Small intestine (tissue), 7 donors: ENCODE measurements at regions not wholly inside any gene's neighbourhood (a gene's known extent, or its start where the extent isn't known, plus 50 kb on each side); places are given as distances from the start of the nearest gene placed in this dataset.
A peak's percentile ranks its signal among the peaks of the same experiment; 100 is the strongest.
"Not testable (repeated sequence)": the region's sequence is repeated elsewhere in the genome, so short reads cannot be mapped to it uniquely, and the experiment has no call there.

Source experiments
- DNase-seq, 2 donors: peaks; one replicate each; pipeline versions ENCODE4 v3.0.0 to v3.0.0-alpha.2; 2013
- FAIRE-seq: peaks from 2 replicates; lab custom pipeline; 2012; peaks lifted over from hg19 to GRCh38; lab: Jason Lieb, UNC
- H3K27ac ChIP-seq, 3 donors: one replicate each; pipeline ENCODE4 v1.5.1; 2013; ENCODE audit warnings: low read length in 2 of 3, mild to moderate bottlenecking in 2 of 3, control low read depth in 1 of 3, inconsistent platforms in 1 of 3, low read depth in 1 of 3, moderate library complexity in 1 of 3
- H3K27me3 ChIP-seq, 3 donors: one replicate each; pipeline ENCODE4 v1.6.1; 2013; ENCODE audit warnings: low read length in 3 of 3, inconsistent platforms in 1 of 3; ENCODE audit not compliant: control insufficient read depth in 3 of 3, insufficient read depth in 3 of 3
- H3K36me3 ChIP-seq, 3 donors: one replicate each; pipeline ENCODE4 v1.6.1; 2013; ENCODE audit warnings: low read length in 3 of 3, inconsistent platforms in 1 of 3, low read depth in 1 of 3, mild to moderate bottlenecking in 1 of 3, moderate library complexity in 1 of 3; ENCODE audit not compliant: control insufficient read depth in 3 of 3, insufficient read depth in 2 of 3
- H3K4me1 ChIP-seq, 3 donors: one replicate each; pipeline ENCODE4 v1.6.1; 2013; ENCODE audit warnings: low read length in 2 of 3, inconsistent platforms in 1 of 3, low read depth in 1 of 3, mild to moderate bottlenecking in 1 of 3, moderate library complexity in 1 of 3; ENCODE audit not compliant: control insufficient read depth in 3 of 3, insufficient read depth in 2 of 3
- H3K4me3 ChIP-seq, 3 donors: one replicate each; pipeline ENCODE4 v1.5.1; 2013; ENCODE audit warnings: low read length in 3 of 3, control low read depth in 1 of 3, inconsistent platforms in 1 of 3, low read depth in 1 of 3, mild to moderate bottlenecking in 1 of 3, moderate library complexity in 1 of 3
- H3K9me3 ChIP-seq, 2 donors: one replicate each; pipeline ENCODE4 v1.6.1; 2013; ENCODE audit warnings: low read depth in 1 of 2, low read length in 1 of 2; ENCODE audit not compliant: control insufficient read depth in 2 of 2, insufficient read depth in 1 of 2
- WGBS, 3 donors: extraction: QIAGEN DNeasy Blood & Tissue Kit; methylation state at CpG; one replicate each; pipeline ENCODE4 v1.1.7; 2013; 5-methylcytosine and 5-hydroxymethylcytosine counted together
- donor health status: healthy with polysubstance abuse.
- donor health status: control.
- donor health status: control.
- donor health status: Bipolar disorder and iron deficiency.
- donor health status: healthy.

DNA sequence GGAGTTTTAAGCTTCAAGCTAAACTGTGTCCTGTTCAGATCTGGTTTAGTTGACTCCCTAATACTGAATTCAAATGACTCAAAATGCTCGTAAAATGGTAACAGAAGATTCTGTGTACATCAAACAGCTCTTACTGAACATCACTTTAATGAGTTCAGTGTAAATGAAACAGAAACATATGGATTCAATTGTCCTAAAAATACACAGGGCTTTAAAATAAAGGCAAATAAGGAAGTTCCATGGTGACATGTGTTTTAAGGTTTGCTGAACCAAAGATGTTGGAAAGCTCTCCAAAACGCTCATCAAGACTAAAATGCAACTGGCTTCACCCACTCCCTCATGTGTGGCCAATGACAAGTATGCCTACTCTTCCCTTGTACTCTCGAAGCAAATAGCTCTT, 340.0 kb upstream of the PIK3R1 start:
- H3K27me3 ChIP-seq = no peaks in the 10 kb centered on the region

DNA sequence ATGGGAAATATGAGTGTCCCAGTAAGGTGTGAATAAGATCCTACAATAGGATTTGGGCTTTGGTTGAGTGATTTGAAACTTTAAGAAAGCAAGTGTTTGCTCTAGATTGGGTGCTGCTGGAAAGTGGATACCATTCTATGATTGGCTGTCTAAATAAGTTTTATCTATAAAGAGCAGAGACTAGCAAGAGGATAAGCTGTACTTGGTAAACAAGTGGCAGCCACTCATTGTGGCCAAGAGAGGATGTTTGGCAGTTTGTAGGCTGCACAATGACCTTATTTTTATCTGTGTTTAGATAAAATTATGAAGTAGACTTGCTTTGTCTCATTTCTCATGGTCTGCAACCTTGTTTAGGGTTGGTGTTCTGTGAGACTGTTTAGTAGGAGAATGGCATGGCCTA, 341.6 kb upstream of the PIK3R1 start:
- Histone ChIP-seq H3K4me3 (no peak overlapping the region), H3K36me3 (no peaks in the 10 kb centered on the region), H3K27ac (no peak overlapping the region), H3K27me3 (peaks cover 0 to 2% (median 0%) of the 10 kb centered on the region in 3 donors), H3K9me3 (peaks cover 0 to 6% of the 10 kb centered on the region in 2 donors), H3K4me1 (peaks cover 0 to 19% (median 0%) of the 10 kb centered on the region in 3 donors)
- FAIRE-seq (no peak), DNase-seq (no peak)

More for the DNA sequence above, 340.0 kb upstream of the PIK3R1 start:
- H3K4me1 ChIP-seq = peaks cover 0 to 26% (median 3%) of the 10 kb centered on the region in 3 donors
- FAIRE-seq = no peak
- H3K9me3 ChIP-seq = peaks cover 0 to 6% of the 10 kb centered on the region in 2 donors
- no peak overlapping the region for H3K27ac ChIP-seq
- DNase-seq = no peak
- no peaks in the 10 kb centered on the region for H3K36me3 ChIP-seq
- 88 to 91% (median 91%) methylated on average over 3 of the region's 3 CpGs for WGBS, 3 donors
- no peak overlapping the region for H3K4me3 ChIP-seq

DNA sequence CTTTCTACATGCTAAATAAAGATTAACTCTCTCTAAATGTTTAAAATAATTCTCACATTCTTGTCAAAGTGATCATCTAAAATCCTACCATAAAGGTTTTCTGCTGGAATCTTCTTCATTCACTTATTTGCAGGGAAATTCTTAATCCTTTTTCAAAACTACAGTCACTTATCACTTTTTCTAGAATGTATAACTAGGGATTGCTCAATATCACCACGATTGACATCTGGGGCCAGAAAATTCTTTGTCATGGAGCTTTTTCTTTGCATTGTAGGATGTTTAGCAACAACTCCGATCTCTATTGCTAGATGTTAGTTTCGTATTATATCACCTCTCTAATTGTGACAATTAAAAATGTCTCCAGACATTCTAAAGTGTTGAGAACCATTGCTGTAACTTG, 344.9 kb upstream of the PIK3R1 start:
- Histone ChIP-seq H3K27me3 (peaks cover 0 to 2% (median 0%) of the 10 kb centered on the region in 3 donors), H3K4me1 (peaks cover 0 to 7% (median 0%) of the 10 kb centered on the region in 3 donors), H3K4me3 (no peak overlapping the region), H3K27ac (no peak overlapping the region), H3K36me3 (no peaks in the 10 kb centered on the region), H3K9me3 (no peaks in the 10 kb centered on the region)
- no peak for FAIRE-seq
- peak in 1 of 2 donors; percentile 37 for DNase-seq
- WGBS, 3 donors = 68 to 72% (median 70%) methylated on average over 3 of the region's 3 CpGs

DNA sequence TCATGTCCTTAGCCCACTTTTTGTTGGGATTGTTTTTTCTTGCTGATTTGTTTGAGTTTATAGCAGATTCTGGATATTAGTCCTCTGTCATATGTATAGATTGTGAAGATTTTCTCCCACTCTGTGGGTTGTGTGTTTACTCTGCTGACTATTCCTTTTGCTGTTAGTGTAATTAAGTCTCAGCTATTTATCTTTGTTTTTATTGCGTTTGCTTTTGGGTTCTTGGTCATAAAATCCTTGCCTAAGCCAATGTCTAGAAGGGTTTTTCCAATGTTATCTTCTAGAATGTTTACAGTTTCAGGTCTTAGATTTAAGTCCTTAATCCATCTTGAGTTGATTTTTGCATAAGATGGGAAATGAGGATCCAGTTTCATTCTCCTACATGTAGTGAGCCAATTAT, 351.2 kb upstream of the PIK3R1 start:
- not testable (repeated sequence) for H3K4me1 ChIP-seq, H3K27me3 ChIP-seq, H3K36me3 ChIP-seq, H3K9me3 ChIP-seq, H3K4me3 ChIP-seq, FAIRE-seq, DNase-seq, H3K27ac ChIP-seq
- WGBS, 3 donors = 13 to 50% (median 22%) methylated on average over 1 of the region's 1 CpG

DNA sequence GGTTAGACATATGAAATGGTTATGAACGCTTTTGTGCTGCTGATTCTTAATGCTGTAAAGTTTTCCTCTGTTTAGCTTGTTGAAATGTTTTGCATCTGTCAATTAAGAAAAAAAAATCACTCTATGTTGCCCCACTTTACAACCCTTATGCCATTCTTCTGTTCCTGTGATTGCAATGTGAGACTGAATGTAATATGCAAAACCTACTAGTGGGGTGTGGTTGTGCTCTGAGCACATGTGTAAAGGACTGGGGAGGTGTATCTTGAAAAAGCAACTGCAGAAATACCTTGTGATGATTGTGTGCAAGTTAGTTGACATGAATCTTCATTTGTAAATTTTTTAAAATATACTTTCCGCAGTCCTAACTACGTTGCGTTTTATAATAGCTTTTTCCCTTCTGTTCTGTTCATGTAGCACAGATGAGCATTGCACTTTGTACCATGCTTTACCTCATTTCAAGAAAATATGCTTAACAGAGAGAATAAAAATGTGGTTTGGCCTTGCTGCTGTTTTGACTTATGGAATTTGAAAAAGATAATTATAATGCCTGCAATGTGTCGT, 357.0 kb upstream of the PIK3R1 start:
- 34 to 78% (median 52%) methylated on average over 5 of the region's 5 CpGs for WGBS, 3 donors
- H3K9me3 ChIP-seq = no peaks in the 10 kb centered on the region
- DNase-seq (peak; percentile 24 to 65), FAIRE-seq (no peak)
- H3K27me3 ChIP-seq = no peaks in the 10 kb centered on the region
- H3K27ac ChIP-seq = peak overlapping the region in 1 of 3 donors; percentile 21
- no peak overlapping the region for H3K4me3 ChIP-seq
- H3K36me3 ChIP-seq = no peaks in the 10 kb centered on the region
- H3K4me1 ChIP-seq = peaks cover 0 to 6% (median 0%) of the 10 kb centered on the region in 3 donors

DNA sequence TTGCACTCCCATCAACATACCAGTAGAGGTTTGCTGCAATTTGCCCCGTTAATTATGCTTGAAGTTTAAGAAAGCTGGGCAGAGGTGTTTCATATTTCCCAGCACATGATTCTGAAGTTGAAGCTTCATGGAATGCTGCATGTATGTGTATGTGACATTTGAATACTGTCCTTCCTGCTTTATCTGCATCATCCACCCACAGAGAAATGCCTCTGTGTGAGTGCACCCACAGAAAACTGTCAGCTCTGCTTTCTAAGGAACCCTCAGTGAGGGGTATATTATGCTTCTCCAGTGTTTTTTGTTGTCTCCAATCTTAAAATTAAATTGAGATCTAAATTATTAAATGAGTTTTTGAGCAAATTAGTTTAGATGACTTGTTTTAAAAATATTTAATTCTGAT, 358.1 kb upstream of the PIK3R1 start:
- peak; percentile 5 for FAIRE-seq
- Histone ChIP-seq H3K27ac (no peak overlapping the region), H3K27me3 (no peaks in the 10 kb centered on the region), H3K4me3 (no peak overlapping the region), H3K4me1 (peaks cover 0 to 6% (median 0%) of the 10 kb centered on the region in 3 donors), H3K9me3 (no peaks in the 10 kb centered on the region), H3K36me3 (no peaks in the 10 kb centered on the region)
- WGBS, 3 donors = 92 to 97% (median 94%) methylated on average over 1 of the region's 1 CpG
- no peak for DNase-seq

DNA sequence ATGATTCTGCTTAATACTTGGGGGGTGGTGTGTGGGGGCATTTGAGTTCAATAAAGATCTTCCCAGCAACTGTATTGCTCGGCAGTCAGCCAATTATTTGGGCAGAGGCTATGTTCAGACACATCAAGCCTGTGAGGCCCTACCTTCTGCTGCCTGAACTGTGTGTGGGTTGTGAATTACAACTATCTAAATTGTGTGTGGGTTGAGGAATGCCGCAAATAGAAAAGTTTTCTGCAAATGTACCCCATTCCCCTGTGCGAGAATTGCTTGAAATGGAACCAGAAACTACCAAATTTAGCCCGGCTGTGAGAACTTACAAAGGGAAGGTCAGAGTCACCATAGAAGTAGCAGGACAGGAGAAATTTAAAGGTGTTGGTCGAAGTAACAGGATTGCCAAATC, 360.0 kb upstream of the PIK3R1 start:
- Histone ChIP-seq H3K36me3 (no peaks in the 10 kb centered on the region), H3K4me3 (no peak overlapping the region), H3K27me3 (no peaks in the 10 kb centered on the region), H3K27ac (no peak overlapping the region), H3K9me3 (no peaks in the 10 kb centered on the region), H3K4me1 (peaks cover 0 to 6% (median 0%) of the 10 kb centered on the region in 3 donors)
- FAIRE-seq (no peak), DNase-seq (no peak)
- WGBS, 3 donors = 83 to 91% (median 90%) methylated on average over 5 of the region's 5 CpGs

DNA sequence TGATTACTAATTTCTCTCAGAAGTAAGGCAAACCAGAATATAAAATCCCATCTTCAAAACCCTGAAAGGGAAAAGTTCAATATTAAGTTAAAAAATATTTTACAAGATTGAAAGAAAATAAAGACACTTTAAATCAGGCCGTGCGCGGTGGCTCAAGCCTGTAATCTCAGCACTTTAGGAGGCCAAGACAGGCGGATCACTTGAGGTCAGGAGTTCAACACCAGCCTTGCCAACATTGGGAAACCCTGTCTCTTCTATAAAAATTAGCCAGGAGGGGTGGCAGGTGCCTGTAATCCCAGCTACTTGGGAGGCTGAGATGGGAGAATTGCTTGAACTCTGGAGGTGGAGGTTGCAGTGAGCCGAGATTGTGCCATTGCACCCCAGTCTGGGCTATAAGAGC, 364.6 kb upstream of the PIK3R1 start:
- WGBS, 3 donors = 94 to 95% (median 94%) methylated on average over 5 of the region's 5 CpGs
- not testable (repeated sequence) for H3K4me3 ChIP-seq, H3K27me3 ChIP-seq, H3K27ac ChIP-seq, H3K36me3 ChIP-seq, FAIRE-seq, H3K9me3 ChIP-seq, DNase-seq, H3K4me1 ChIP-seq

DNA sequence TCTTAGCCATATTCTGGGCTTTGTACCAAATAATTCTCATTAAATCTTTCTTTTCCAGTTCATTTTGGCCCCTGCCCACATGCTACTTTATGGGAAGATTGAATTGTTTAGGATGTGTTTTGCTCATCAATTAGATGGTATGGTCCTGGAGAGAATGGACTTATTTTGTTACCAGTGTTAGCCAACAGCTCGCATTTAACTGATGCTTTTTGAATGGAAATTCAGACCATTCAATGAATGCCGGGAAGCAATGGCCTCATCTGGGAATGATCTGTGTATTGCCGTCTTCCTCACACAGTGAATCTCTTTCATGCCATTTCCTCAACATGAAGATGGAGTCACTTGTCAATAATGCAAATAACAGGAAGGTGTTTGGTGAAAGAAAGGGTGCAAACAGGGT, 370.6 kb upstream of the PIK3R1 start:
- Histone ChIP-seq H3K36me3 (no peaks in the 10 kb centered on the region), H3K27me3 (no peaks in the 10 kb centered on the region), H3K4me3 (no peak overlapping the region), H3K4me1 (no peaks in the 10 kb centered on the region), H3K27ac (no peak overlapping the region), H3K9me3 (no peaks in the 10 kb centered on the region)
- 91 to 97% (median 92%) methylated on average over 3 of the region's 3 CpGs for WGBS, 3 donors
- FAIRE-seq = no peak
- no peak for DNase-seq
